ENCODE measurements at regions not wholly inside any gene's neighbourhood (a gene's known extent, or its start where the extent isn't known, plus 50 kb on each side); places are given as distances from the start of the nearest gene placed in this dataset.

- TF ChIP-seq POLR2AphosphoS5 (IDR thresholded peaks at IDR 0.05; ENCODE audit: low read depth, low read length): no peak
- TF ChIP-seq TAF1 (IDR thresholded peaks at IDR 0.05; ENCODE audit: borderline replicate concordance, low read depth, low read length): no peak
These were observed 72.9 kb upstream of the TSC22D1 start for GRCh38 chr13:44649104-44649428.
